Thyroid gland (tissue), 4 donors: ENCODE measurements at regions not wholly inside any gene's neighbourhood (a gene's known extent, or its start where the extent isn't known, plus 50 kb on each side); places are given as distances from the start of the nearest gene placed in this dataset.
A peak's percentile ranks its signal among the peaks of the same experiment; 100 is the strongest.
"Not testable (repeated sequence)": the region's sequence is repeated elsewhere in the genome, so short reads cannot be mapped to it uniquely, and the experiment has no call there.

Experiments used
- DNase-seq, 2 donors: peaks; one replicate each; pipeline ENCODE4 v3.0.0-alpha.2; 2019
- H3K27ac ChIP-seq, 3 donors: fragments of 200-600 bp; sonication (generic); 1 replicate in 2 of 3; 2 replicates in 1 of 3; pipeline ENCODE4 v1.5.1; 2016 to 2019; ENCODE audit warnings: mild to moderate bottlenecking in 1 of 3, moderate library complexity in 1 of 3
- H3K27me3 ChIP-seq: fragments of 200-600 bp; sonication (generic); one replicate; pipeline ENCODE4 v1.5.1; 2019
- H3K36me3 ChIP-seq, 2 donors: fragments of 200-600 bp; sonication (generic); one replicate each; pipeline ENCODE4 v1.5.1; 2016 to 2019
- H3K4me1 ChIP-seq, 2 donors: fragments of 200-600 bp; sonication (generic); one replicate each; pipeline ENCODE4 v1.5.1; 2017 to 2019
- H3K4me3 ChIP-seq, 3 donors: fragments of 200-600 bp; sonication (generic); replicated peaks in 1 of 3; 1 replicate in 2 of 3; 2 replicates in 1 of 3; pipeline ENCODE4 v1.5.1; 2016; ENCODE audit warnings: mild to moderate bottlenecking in 1 of 3
- H3K9me3 ChIP-seq: fragments of 200-600 bp; sonication (generic); one replicate; pipeline ENCODE4 v1.5.1; 2017
- POLR2A ChIP-seq, 2 donors: fragments of 450-650 bp; IDR thresholded peaks; one replicate each; pipeline ENCODE4 v1.6.1; 2017; ENCODE audit warnings: antibody characterized with exemption in 2 of 2, mild to moderate bottlenecking in 2 of 2, moderate library complexity in 1 of 2
- WGBS, 2 donors: methylation state at CpG; one replicate each; pipeline ENCODE4 v1.1.5; 2017; 5-methylcytosine and 5-hydroxymethylcytosine counted together
- intact Hi-C: fragments of 100-400 bp; cut with DNase I; formaldehyde crosslinking; loops from one replicate; pipeline ENCODE4 v1.15.1; 2023
- TF ChIP-seq, protein P1 (sequence below), 6 experiments: fragments of 200-600 bp in 3 of 6; fragments of 450-650 bp in 3 of 6; sonication (generic) in 3 of 6; IDR thresholded peaks; one replicate each; pipeline ENCODE4 v1.5.1; 2016 to 2019; ENCODE audit warnings: antibody characterized with exemption in 6 of 6, mild to moderate bottlenecking in 2 of 6, inconsistent platforms in 1 of 6, moderate library complexity in 1 of 6

GRCh38 chr1:208979776-208980175 is 603.7 kb upstream of the CAMK1G start:
- intact Hi-C loops: no loop called here
- TF ChIP-seq, protein P1, sequence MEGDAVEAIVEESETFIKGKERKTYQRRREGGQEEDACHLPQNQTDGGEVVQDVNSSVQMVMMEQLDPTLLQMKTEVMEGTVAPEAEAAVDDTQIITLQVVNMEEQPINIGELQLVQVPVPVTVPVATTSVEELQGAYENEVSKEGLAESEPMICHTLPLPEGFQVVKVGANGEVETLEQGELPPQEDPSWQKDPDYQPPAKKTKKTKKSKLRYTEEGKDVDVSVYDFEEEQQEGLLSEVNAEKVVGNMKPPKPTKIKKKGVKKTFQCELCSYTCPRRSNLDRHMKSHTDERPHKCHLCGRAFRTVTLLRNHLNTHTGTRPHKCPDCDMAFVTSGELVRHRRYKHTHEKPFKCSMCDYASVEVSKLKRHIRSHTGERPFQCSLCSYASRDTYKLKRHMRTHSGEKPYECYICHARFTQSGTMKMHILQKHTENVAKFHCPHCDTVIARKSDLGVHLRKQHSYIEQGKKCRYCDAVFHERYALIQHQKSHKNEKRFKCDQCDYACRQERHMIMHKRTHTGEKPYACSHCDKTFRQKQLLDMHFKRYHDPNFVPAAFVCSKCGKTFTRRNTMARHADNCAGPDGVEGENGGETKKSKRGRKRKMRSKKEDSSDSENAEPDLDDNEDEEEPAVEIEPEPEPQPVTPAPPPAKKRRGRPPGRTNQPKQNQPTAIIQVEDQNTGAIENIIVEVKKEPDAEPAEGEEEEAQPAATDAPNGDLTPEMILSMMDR (IDR thresholded peaks at IDR 0.05): no peak
- TF ChIP-seq POLR2A (IDR thresholded peaks at IDR 0.05): no peak
- no peak overlapping the region for H3K27ac ChIP-seq

DNA sequence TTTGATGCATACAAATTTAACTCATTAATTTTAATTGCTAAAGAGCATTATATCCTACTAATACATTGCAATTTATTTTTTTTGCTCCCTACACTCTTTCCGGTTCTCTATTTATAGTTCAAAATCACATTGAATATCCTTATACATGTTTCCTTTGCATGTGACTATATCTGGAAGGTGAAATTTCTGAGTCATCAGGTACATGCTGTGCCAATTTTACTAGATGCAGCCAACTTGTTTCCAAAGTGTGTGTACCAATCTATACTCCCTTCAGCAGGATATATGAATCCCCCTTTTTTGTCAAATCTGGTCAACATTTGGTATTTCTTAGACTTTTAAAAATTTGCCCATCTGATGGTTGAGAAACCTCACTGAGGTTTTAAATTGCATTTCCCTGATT is 602.9 kb upstream of the CAMK1G start:
- 70 to 80% methylated on average over 1 of the region's 1 CpG for WGBS, 2 donors
- H3K36me3 ChIP-seq: no peaks in the 10 kb centered on the region
- intact Hi-C loops: no loop called here
- H3K9me3 ChIP-seq: no peaks in the 10 kb centered on the region
- no peak for TF ChIP-seq POLR2A (IDR thresholded peaks at IDR 0.05)
- TF ChIP-seq, protein P1 (IDR thresholded peaks at IDR 0.05): no peak
- H3K27ac ChIP-seq: no peak overlapping the region
- no peaks in the 10 kb centered on the region for H3K27me3 ChIP-seq
- peaks cover 0 to 5% of the 10 kb centered on the region in 2 donors for H3K4me1 ChIP-seq
- H3K4me3 ChIP-seq: no peak overlapping the region
- no peak for DNase-seq

More at GRCh38 chr1:208979776-208980175, 603.7 kb upstream of the CAMK1G start:
- no peaks in the 10 kb centered on the region for H3K27me3 ChIP-seq
- no peaks in the 10 kb centered on the region for H3K9me3 ChIP-seq
- WGBS, 2 donors: 76 to 86% methylated on average over 1 of the region's 1 CpG
- H3K36me3 ChIP-seq: no peaks in the 10 kb centered on the region
- H3K4me1 ChIP-seq: peaks cover 0 to 5% of the 10 kb centered on the region in 2 donors
- no peak for DNase-seq
- no peak overlapping the region for H3K4me3 ChIP-seq

DNA sequence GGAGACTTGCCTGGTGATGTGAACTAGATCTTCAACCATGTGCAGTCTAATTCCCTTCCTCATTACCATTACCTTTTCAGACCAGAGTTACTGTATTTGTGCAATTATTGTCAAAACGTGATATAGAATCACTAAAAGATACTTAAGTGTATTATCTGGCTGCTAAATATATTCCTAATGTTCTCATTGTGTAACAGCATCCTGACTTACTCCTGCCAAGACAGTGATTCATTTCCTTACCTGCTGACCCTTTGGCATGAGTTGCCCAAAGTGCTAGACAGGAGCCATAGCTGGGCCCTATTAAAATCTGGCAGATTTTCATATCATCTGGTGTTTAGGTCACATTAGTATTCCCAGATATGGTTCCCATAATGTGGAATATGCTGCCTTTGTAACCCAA is 598.3 kb upstream of the CAMK1G start:
- no peak for DNase-seq
- TF ChIP-seq POLR2A (IDR thresholded peaks at IDR 0.05): no peak
- TF ChIP-seq, protein P1 (IDR thresholded peaks at IDR 0.05): no peak
- peaks cover 3 to 4% of the 10 kb centered on the region in 2 donors for H3K4me1 ChIP-seq
- no peak overlapping the region for H3K4me3 ChIP-seq
- H3K9me3 ChIP-seq: no peaks in the 10 kb centered on the region
- H3K36me3 ChIP-seq: no peaks in the 10 kb centered on the region
- no peak overlapping the region for H3K27ac ChIP-seq
- WGBS, 2 donors: 64 to 77% methylated on average over 1 of the region's 1 CpG
- intact Hi-C loops: no loop called here
- no peaks in the 10 kb centered on the region for H3K27me3 ChIP-seq

- peak; percentile 13 to 29 for DNase-seq
- peak overlapping the region; percentile 33 to 57 (median 39) for H3K27ac ChIP-seq
- peaks cover 3 to 4% of the 10 kb centered on the region in 2 donors for H3K4me1 ChIP-seq
- TF ChIP-seq, protein P1 (IDR thresholded peaks at IDR 0.05): no peak
- TF ChIP-seq POLR2A (IDR thresholded peaks at IDR 0.05): no peak
- no peaks in the 10 kb centered on the region for H3K27me3 ChIP-seq
- no peaks in the 10 kb centered on the region for H3K9me3 ChIP-seq
- intact Hi-C loops: no loop called here
- H3K36me3 ChIP-seq: no peaks in the 10 kb centered on the region
- 3 to 9% methylated on average over 3 of the region's 3 CpGs for WGBS, 2 donors
- peak overlapping the region in 2 of 3 donors; percentile 22 to 28 for H3K4me3 ChIP-seq
These were observed 594.7 kb upstream of the CAMK1G start for GRCh38 chr1:208988811-208989222.

- Histone ChIP-seq H3K4me1 (peaks cover 3 to 4% of the 10 kb centered on the region in 2 donors), H3K27ac (no peak overlapping the region), H3K27me3 (no peaks in the 10 kb centered on the region), H3K4me3 (no peak overlapping the region), H3K36me3 (no peaks in the 10 kb centered on the region), H3K9me3 (no peaks in the 10 kb centered on the region)
- 85% methylated on average over 2 of the region's 2 CpGs for WGBS, 2 donors
- TF ChIP-seq, protein P1 (IDR thresholded peaks at IDR 0.05): no peak
- TF ChIP-seq POLR2A (IDR thresholded peaks at IDR 0.05): no peak
- no peak for DNase-seq
- intact Hi-C loops: no loop called here
These were observed 593.1 kb upstream of the CAMK1G start for GRCh38 chr1:208990456-208990855.

DNA sequence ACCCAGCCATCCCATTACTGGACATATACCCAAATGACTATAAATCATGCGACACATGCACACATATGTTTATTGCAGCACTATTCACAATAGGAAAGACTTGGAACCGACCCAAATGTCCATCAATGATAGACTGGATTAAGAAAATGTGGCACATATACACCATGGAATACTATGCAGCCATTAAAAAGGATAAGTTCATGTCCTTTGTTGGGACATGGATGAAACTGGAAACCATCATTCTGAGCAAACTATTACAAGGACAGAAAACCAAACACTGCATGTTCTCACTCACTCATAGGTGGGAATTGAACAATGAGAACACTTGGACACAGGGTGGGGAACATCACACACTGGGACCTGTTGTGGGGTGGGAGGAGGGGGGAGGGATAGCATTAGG is 586.5 kb upstream of the CAMK1G start:
- DNase-seq, H3K4me3 ChIP-seq, intact Hi-C loops, H3K27me3 ChIP-seq, H3K27ac ChIP-seq, H3K9me3 ChIP-seq, H3K36me3 ChIP-seq, H3K4me1 ChIP-seq: not testable (repeated sequence)
- WGBS, 2 donors: 53 to 54% methylated on average over 2 of the region's 2 CpGs
